Neural cell (in vitro differentiated cells): ENCODE measurements at regions not wholly inside any gene's neighbourhood (a gene's known extent, or its start where the extent isn't known, plus 50 kb on each side); places are given as distances from the start of the nearest gene placed in this dataset.
"Not testable (repeated sequence)": the region's sequence is repeated elsewhere in the genome, so short reads cannot be mapped to it uniquely, and the experiment has no call there.

ENCODE experiments used
- EZH2 ChIP-seq: fragments of 200-600, 300-800 bp; shearing (Covaris generic), sonication (generic); IDR thresholded peaks from 2 replicates; pipeline ENCODE4 v1.6.1; 2014; ENCODE audit warnings: antibody characterized with exemption, low read length, borderline replicate concordance, mild to moderate bottlenecking; ENCODE audit not compliant: insufficient read depth, poor library complexity, severe bottlenecking
- POLR2AphosphoS5 ChIP-seq: IDR thresholded peaks from 2 replicates; pipeline ENCODE4 v1.6.1; 2012
- TAF1 ChIP-seq: IDR thresholded peaks from 2 replicates; pipeline ENCODE4 v1.6.1; 2012; ENCODE audit warnings: low read depth
- TF ChIP-seq, protein P1 (sequence below): IDR thresholded peaks from 2 replicates; pipeline ENCODE4 v1.6.1; 2012; ENCODE audit warnings: borderline replicate concordance
- TF ChIP-seq, protein P2 (sequence below): fragments of 450-650 bp; IDR thresholded peaks from 2 replicates; pipeline ENCODE4 v1.5.1; 2014; ENCODE audit warnings: antibody characterized with exemption, mild to moderate bottlenecking, moderate library complexity; ENCODE audit not compliant: poor library complexity, severe bottlenecking

DNA sequence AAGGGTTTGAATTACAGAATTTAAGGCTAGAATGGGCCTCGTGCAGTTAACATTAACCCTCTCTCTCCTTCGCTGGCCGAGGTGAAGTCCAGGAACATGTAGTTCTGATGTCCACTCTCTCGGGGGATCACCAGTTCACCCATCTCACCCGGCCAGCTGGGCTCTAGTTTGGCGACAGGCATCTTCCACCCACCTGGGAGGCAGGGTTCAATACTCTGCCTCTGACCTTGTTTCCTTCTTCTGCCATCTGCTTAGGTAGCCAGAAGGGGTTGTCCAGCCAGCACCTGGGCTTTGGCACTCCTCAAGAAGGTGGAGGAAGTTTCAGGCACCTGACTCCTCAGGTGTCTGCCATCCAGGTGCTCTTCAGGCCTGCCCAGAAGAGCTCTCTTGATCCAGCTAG is 2857.8 kb downstream of the RPIA start:
- TF ChIP-seq, protein P1, sequence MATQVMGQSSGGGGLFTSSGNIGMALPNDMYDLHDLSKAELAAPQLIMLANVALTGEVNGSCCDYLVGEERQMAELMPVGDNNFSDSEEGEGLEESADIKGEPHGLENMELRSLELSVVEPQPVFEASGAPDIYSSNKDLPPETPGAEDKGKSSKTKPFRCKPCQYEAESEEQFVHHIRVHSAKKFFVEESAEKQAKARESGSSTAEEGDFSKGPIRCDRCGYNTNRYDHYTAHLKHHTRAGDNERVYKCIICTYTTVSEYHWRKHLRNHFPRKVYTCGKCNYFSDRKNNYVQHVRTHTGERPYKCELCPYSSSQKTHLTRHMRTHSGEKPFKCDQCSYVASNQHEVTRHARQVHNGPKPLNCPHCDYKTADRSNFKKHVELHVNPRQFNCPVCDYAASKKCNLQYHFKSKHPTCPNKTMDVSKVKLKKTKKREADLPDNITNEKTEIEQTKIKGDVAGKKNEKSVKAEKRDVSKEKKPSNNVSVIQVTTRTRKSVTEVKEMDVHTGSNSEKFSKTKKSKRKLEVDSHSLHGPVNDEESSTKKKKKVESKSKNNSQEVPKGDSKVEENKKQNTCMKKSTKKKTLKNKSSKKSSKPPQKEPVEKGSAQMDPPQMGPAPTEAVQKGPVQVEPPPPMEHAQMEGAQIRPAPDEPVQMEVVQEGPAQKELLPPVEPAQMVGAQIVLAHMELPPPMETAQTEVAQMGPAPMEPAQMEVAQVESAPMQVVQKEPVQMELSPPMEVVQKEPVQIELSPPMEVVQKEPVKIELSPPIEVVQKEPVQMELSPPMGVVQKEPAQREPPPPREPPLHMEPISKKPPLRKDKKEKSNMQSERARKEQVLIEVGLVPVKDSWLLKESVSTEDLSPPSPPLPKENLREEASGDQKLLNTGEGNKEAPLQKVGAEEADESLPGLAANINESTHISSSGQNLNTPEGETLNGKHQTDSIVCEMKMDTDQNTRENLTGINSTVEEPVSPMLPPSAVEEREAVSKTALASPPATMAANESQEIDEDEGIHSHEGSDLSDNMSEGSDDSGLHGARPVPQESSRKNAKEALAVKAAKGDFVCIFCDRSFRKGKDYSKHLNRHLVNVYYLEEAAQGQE = not testable (repeated sequence)
- not testable (repeated sequence) for TF ChIP-seq EZH2, POLR2AphosphoS5, TAF1
- TF ChIP-seq, protein P2, sequence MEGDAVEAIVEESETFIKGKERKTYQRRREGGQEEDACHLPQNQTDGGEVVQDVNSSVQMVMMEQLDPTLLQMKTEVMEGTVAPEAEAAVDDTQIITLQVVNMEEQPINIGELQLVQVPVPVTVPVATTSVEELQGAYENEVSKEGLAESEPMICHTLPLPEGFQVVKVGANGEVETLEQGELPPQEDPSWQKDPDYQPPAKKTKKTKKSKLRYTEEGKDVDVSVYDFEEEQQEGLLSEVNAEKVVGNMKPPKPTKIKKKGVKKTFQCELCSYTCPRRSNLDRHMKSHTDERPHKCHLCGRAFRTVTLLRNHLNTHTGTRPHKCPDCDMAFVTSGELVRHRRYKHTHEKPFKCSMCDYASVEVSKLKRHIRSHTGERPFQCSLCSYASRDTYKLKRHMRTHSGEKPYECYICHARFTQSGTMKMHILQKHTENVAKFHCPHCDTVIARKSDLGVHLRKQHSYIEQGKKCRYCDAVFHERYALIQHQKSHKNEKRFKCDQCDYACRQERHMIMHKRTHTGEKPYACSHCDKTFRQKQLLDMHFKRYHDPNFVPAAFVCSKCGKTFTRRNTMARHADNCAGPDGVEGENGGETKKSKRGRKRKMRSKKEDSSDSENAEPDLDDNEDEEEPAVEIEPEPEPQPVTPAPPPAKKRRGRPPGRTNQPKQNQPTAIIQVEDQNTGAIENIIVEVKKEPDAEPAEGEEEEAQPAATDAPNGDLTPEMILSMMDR = not testable (repeated sequence)
